GM18870 (cell line): ENCODE measurements at regions not wholly inside any gene's neighbourhood (a gene's known extent, or its start where the extent isn't known, plus 50 kb on each side); places are given as distances from the start of the nearest gene placed in this dataset.
"Not testable (repeated sequence)": the region's sequence is repeated elsewhere in the genome, so short reads cannot be mapped to it uniquely, and the experiment has no call there.

Experiments
- ATAC-seq: cut with Tn5 transposase; IDR thresholded peaks from one replicate; pipeline ENCODE4 v1.9.1; 2021; ENCODE audit warnings: moderate library complexity; ENCODE audit not compliant: unreplicated experiment

- no peak for ATAC-seq
Observed at GRCh38 chr1:192862271-192862670, 53.4 kb downstream of the RGS2 start.

GRCh38 chr1:192866241-192866868, 57.5 kb downstream of the RGS2 start:
- ATAC-seq: no peak

GRCh38 chr1:192867180-192867579, 58.3 kb downstream of the RGS2 start:
- no peak for ATAC-seq

- ATAC-seq: no peak
Observed at GRCh38 chr1:192869308-192869940, 60.6 kb downstream of the RGS2 start.

GRCh38 chr1:192872010-192872409, 63.2 kb downstream of the RGS2 start:
- ATAC-seq: no peak

- no peak for ATAC-seq
Observed at GRCh38 chr1:192873836-192874235, 65.0 kb downstream of the RGS2 start.

- ATAC-seq: no peak
Observed at GRCh38 chr1:192876633-192877032, 67.8 kb downstream of the RGS2 start.

- ATAC-seq: peak; percentile 87
Observed at GRCh38 chr1:192877283-192877886, 68.5 kb downstream of the RGS2 start.

- ATAC-seq: no peak
Observed at GRCh38 chr1:192878249-192878648, 69.4 kb downstream of the RGS2 start.

- ATAC-seq: no peak
Observed at GRCh38 chr1:192879406-192879805, 70.6 kb downstream of the RGS2 start.

- no peak for ATAC-seq
Observed at GRCh38 chr1:192880231-192880630, 71.4 kb downstream of the RGS2 start.

- ATAC-seq: no peak
Observed at GRCh38 chr1:192884241-192884640, 75.4 kb downstream of the RGS2 start.

- not testable (repeated sequence) for ATAC-seq
Observed at GRCh38 chr1:192885387-192885786, 76.5 kb downstream of the RGS2 start.

GRCh38 chr1:192887426-192887825, 78.6 kb downstream of the RGS2 start:
- no peak for ATAC-seq

- no peak for ATAC-seq
Observed at GRCh38 chr1:192888574-192888973, 79.7 kb downstream of the RGS2 start.

- no peak for ATAC-seq
Observed at GRCh38 chr1:192889082-192889481, 80.2 kb downstream of the RGS2 start.

GRCh38 chr1:192890134-192890533, 81.3 kb downstream of the RGS2 start:
- ATAC-seq: no peak

- no peak for ATAC-seq
Observed at GRCh38 chr1:192892934-192893333, 84.1 kb downstream of the RGS2 start.

GRCh38 chr1:192895487-192895886, 86.6 kb downstream of the RGS2 start:
- not testable (repeated sequence) for ATAC-seq

- no peak for ATAC-seq
Observed at GRCh38 chr1:192896376-192896775, 87.5 kb downstream of the RGS2 start.

GRCh38 chr1:192901500-192901899, 92.7 kb downstream of the RGS2 start:
- no peak for ATAC-seq

- ATAC-seq: no peak
Observed at GRCh38 chr1:192903142-192903541, 94.3 kb downstream of the RGS2 start.
